NCI-H82 (cell line): ENCODE measurements at regions not wholly inside any gene's neighbourhood (a gene's known extent, or its start where the extent isn't known, plus 50 kb on each side); places are given as distances from the start of the nearest gene placed in this dataset.
A peak's percentile ranks its signal among the peaks of the same experiment; 100 is the strongest.
"Not testable (repeated sequence)": the region's sequence is repeated elsewhere in the genome, so short reads cannot be mapped to it uniquely, and the experiment has no call there.

ENCODE experiments used
- DNase-seq: peaks from one replicate; lab custom pipeline; 2025; lab: John Stamatoyannopoulos, UW

GRCh38 chr5:56382896-56383295 is 149.8 kb upstream of the ANKRD55 start:
- no peak for DNase-seq

- DNase-seq, result no peak
Measured at GRCh38 chr5:56377573-56377972, 144.4 kb upstream of the ANKRD55 start.

GRCh38 chr5:56376128-56376527 is 143.0 kb upstream of the ANKRD55 start:
- DNase-seq, result no peak

GRCh38 chr5:56375011-56375410 is 141.9 kb upstream of the ANKRD55 start:
- DNase-seq, result no peak

- DNase-seq, result not testable (repeated sequence)
Measured at GRCh38 chr5:56372491-56372890, 139.4 kb upstream of the ANKRD55 start.

GRCh38 chr5:56369361-56369811 is 136.3 kb upstream of the ANKRD55 start:
- no peak for DNase-seq

GRCh38 chr5:56367748-56368147 is 134.6 kb upstream of the ANKRD55 start:
- peak; percentile 8 for DNase-seq

GRCh38 chr5:56366986-56367385 is 133.9 kb upstream of the ANKRD55 start:
- no peak for DNase-seq

GRCh38 chr5:56361398-56361797 is 128.3 kb upstream of the ANKRD55 start:
- DNase-seq, result no peak

- DNase-seq, result no peak
Measured at GRCh38 chr5:56360816-56361215, 127.7 kb upstream of the ANKRD55 start.

- no peak for DNase-seq
Measured at GRCh38 chr5:56359809-56360685, 126.9 kb upstream of the ANKRD55 start.

- DNase-seq, result no peak
Measured at GRCh38 chr5:56358703-56359681, 125.9 kb upstream of the ANKRD55 start.

GRCh38 chr5:56358046-56358445 is 124.9 kb upstream of the ANKRD55 start:
- no peak for DNase-seq

GRCh38 chr5:56357426-56357825 is 124.3 kb upstream of the ANKRD55 start:
- no peak for DNase-seq

GRCh38 chr5:56356836-56357160 is 123.7 kb upstream of the ANKRD55 start:
- DNase-seq, result no peak

- no peak for DNase-seq
Measured at GRCh38 chr5:56356121-56356835, 123.1 kb upstream of the ANKRD55 start.

- no peak for DNase-seq
Measured at GRCh38 chr5:56354836-56355235, 121.7 kb upstream of the ANKRD55 start.

GRCh38 chr5:56352808-56353590 is 119.9 kb upstream of the ANKRD55 start:
- DNase-seq, result no peak

- DNase-seq, result no peak
Measured at GRCh38 chr5:56350597-56351170, 117.6 kb upstream of the ANKRD55 start.

GRCh38 chr5:56350011-56350596 is 117.0 kb upstream of the ANKRD55 start:
- DNase-seq, result no peak

GRCh38 chr5:56349461-56349860 is 116.3 kb upstream of the ANKRD55 start:
- DNase-seq, result no peak
